ENCODE measurements at regions not wholly inside any gene's neighbourhood (a gene's known extent, or its start where the extent isn't known, plus 50 kb on each side); places are given as distances from the start of the nearest gene placed in this dataset.

- TF ChIP-seq EZH2 (IDR thresholded peaks at IDR 0.05; ENCODE audit: low read length), result no peak
- TF ChIP-seq CTCF (optimal IDR thresholded peaks at IDR 0.05 in 1 of 3, IDR thresholded peaks at IDR 0.05 in 1 of 3, conservative IDR thresholded peaks at IDR 0.05 in 1 of 3; ENCODE audit: extremely low read depth in 1 of 3, insufficient read depth in 2 of 3, low read length in 3 of 3), result no peak
These were observed 549.2 kb downstream of the PTPRU start for GRCh38 chr1:29785554-29785953.

All from keratinocyte (primary cell).